ENCODE measurements at regions not wholly inside any gene's neighbourhood (a gene's known extent, or its start where the extent isn't known, plus 50 kb on each side); places are given as distances from the start of the nearest gene placed in this dataset.

DNA sequence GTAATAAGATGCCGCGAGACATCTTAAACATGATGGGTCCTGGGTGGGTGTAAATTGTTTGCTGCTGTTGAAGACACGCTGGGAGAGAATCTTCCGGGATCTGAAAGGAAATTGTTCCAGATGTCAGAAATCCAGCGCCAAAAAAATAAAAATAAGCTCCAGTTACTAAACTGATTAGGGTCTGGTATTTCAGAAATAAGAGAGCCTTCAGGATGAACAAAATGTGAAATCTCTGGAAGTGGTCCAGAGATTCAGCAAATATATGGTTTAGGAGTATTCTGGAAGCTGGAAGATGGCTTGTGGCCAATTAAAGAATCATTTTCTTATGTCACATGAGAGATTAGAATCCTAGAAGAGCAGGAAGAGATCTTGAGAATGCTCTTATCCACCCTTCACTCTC, 75.8 kb upstream of the NHS start:
- Histone ChIP-seq H3K18ac (ENCODE audit: insufficient read length, low read depth, low read length) (no peak overlapping the region), H2AK5ac (ENCODE audit: insufficient read length, low read length) (no peak overlapping the region), H3T11ph (ENCODE audit: low read length) (no peak overlapping the region), H4K5ac (ENCODE audit: insufficient read length, low read depth, low read length) (no peak overlapping the region), H4K8ac (replicated peaks; ENCODE audit: insufficient read length, low read depth, low read length) (no peak overlapping the region), H2BK120ac (ENCODE audit: low read depth, low read length, poor library complexity, severe bottlenecking) (no peak overlapping the region), H2BK15ac (ENCODE audit: low read depth, low read length) (no peak overlapping the region), H3K9me3 (ENCODE audit: control insufficient read depth, low read depth, low read length) (no peaks in the 10 kb centered on the region), H2BK12ac (ENCODE audit: insufficient read length, low read depth, low read length) (no peak overlapping the region), H3K27ac (ENCODE audit: insufficient read length, low read depth, low read length) (no peak overlapping the region), H3K14ac (ENCODE audit: insufficient read depth, low read length) (no peak overlapping the region), H4K91ac (ENCODE audit: insufficient read length, low read depth, low read length) (no peak overlapping the region), H3K27me3 (ENCODE audit: insufficient read depth, low read length) (no peaks in the 10 kb centered on the region), H3K4ac (ENCODE audit: low read depth, low read length) (no peak overlapping the region), H3K4me2 (ENCODE audit: insufficient read depth, insufficient read length, low read length) (no peak overlapping the region), H3K9ac (ENCODE audit: extremely low read depth, insufficient read length, low read length) (no peak overlapping the region), H3K56ac (ENCODE audit: insufficient read length, low read depth, low read length) (no peak overlapping the region), H2AFZ (ENCODE audit: low read length) (no peak overlapping the region), H3K79me1 (ENCODE audit: insufficient read depth, low read depth, low read length, poor library complexity, severe bottlenecking) (no peaks in the 10 kb centered on the region), H2BK5ac (ENCODE audit: insufficient read length, low read length) (no peak overlapping the region), H2BK20ac (ENCODE audit: low read depth, low read length, poor library complexity, severe bottlenecking) (no peak overlapping the region), H4K20me1 (ENCODE audit: control insufficient read depth, insufficient read depth, insufficient read length) (no peaks in the 10 kb centered on the region), H3K4me1 (ENCODE audit: insufficient read depth, low read length) (no peaks in the 10 kb centered on the region), H3K23me2 (ENCODE audit: insufficient read length, low read depth, low read length, poor library complexity, severe bottlenecking) (no peaks in the 10 kb centered on the region), H3K23ac (ENCODE audit: insufficient read length, low read depth, low read length) (no peak overlapping the region), H3K79me2 (ENCODE audit: insufficient read depth, low read length) (no peaks in the 10 kb centered on the region)
- peaks cover 0 to 6% of the 10 kb centered on the region in 2 experiments; a peak in 1 of 4 replicates for H3K4me1 Mint-ChIP-seq
- H3K9me3 Mint-ChIP-seq, result peaks cover 4 to 13% of the 10 kb centered on the region in 2 experiments
- H3K4me3 Mint-ChIP-seq, result no peak overlapping the region
- H3K36me3 Mint-ChIP-seq (ENCODE audit: insufficient read depth in 1 of 3, low read depth in 3 of 3), result peaks cover 4 to 5% (median 5%) of the 10 kb centered on the region in 3 experiments; a peak in 5 of 7 replicates
- TF ChIP-seq, protein P1, sequence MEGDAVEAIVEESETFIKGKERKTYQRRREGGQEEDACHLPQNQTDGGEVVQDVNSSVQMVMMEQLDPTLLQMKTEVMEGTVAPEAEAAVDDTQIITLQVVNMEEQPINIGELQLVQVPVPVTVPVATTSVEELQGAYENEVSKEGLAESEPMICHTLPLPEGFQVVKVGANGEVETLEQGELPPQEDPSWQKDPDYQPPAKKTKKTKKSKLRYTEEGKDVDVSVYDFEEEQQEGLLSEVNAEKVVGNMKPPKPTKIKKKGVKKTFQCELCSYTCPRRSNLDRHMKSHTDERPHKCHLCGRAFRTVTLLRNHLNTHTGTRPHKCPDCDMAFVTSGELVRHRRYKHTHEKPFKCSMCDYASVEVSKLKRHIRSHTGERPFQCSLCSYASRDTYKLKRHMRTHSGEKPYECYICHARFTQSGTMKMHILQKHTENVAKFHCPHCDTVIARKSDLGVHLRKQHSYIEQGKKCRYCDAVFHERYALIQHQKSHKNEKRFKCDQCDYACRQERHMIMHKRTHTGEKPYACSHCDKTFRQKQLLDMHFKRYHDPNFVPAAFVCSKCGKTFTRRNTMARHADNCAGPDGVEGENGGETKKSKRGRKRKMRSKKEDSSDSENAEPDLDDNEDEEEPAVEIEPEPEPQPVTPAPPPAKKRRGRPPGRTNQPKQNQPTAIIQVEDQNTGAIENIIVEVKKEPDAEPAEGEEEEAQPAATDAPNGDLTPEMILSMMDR (conservative IDR thresholded peaks at IDR 0.05), result no peak
- peaks cover 6% of the 10 kb centered on the region for H3K27me3 Mint-ChIP-seq (ENCODE audit: low read depth)
- DNase-seq, result no peak
- no CpG with 5 or more reads among the region's 5 CpGs for WGBS (ENCODE audit: extremely low coverage, insufficient read length, low lambda C conversion rate)
- no peak overlapping the region for H3K27ac Mint-ChIP-seq

Data from H9 (cell line).